ENCODE measurements at regions not wholly inside any gene's neighbourhood (a gene's known extent, or its start where the extent isn't known, plus 50 kb on each side); places are given as distances from the start of the nearest gene placed in this dataset.

DNA sequence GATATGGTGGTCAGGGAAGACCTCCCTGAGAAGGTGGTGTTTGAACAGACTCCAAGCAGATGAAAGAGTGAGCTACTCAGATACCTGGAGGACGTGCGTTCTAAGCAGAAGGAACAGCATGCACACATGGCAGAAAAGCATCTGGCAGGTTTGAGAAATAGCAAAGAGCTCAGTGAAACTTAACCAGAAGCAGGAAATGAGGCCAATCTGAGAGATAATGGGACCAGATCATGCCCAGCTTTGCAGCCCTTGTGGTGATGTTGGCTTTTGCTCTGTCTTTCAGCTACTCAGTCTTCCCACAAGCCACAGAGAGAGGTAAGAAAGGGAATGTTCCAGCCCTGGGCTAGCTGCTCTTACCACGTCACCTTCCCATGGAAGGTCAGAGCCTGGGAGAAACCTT is 176.3 kb upstream of the GSC start:
- Histone ChIP-seq H3K4me1 (no peaks in the 10 kb centered on the region), H3K9me3 (peaks cover 0 to 6% (median 0%) of the 10 kb centered on the region in 4 donors), H3K4me3 (no peak overlapping the region), H3K27ac (no peak overlapping the region), H3K27me3 (no peaks in the 10 kb centered on the region), H3K36me3 (no peaks in the 10 kb centered on the region)
- TF ChIP-seq POLR2A (IDR thresholded peaks at IDR 0.05) (no peak), EP300 (IDR thresholded peaks at IDR 0.05) (no peak), POLR2AphosphoS5 (IDR thresholded peaks at IDR 0.05) (no peak)
- TF ChIP-seq, protein P1, sequence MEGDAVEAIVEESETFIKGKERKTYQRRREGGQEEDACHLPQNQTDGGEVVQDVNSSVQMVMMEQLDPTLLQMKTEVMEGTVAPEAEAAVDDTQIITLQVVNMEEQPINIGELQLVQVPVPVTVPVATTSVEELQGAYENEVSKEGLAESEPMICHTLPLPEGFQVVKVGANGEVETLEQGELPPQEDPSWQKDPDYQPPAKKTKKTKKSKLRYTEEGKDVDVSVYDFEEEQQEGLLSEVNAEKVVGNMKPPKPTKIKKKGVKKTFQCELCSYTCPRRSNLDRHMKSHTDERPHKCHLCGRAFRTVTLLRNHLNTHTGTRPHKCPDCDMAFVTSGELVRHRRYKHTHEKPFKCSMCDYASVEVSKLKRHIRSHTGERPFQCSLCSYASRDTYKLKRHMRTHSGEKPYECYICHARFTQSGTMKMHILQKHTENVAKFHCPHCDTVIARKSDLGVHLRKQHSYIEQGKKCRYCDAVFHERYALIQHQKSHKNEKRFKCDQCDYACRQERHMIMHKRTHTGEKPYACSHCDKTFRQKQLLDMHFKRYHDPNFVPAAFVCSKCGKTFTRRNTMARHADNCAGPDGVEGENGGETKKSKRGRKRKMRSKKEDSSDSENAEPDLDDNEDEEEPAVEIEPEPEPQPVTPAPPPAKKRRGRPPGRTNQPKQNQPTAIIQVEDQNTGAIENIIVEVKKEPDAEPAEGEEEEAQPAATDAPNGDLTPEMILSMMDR (IDR thresholded peaks at IDR 0.05): no peak
- WGBS, 2 donors: 68 to 81% methylated on average over 3 of the region's 3 CpGs
- ATAC-seq (ENCODE audit: low FRiP score in 2 of 2) (no peak), DNase-seq (no peak)

DNA sequence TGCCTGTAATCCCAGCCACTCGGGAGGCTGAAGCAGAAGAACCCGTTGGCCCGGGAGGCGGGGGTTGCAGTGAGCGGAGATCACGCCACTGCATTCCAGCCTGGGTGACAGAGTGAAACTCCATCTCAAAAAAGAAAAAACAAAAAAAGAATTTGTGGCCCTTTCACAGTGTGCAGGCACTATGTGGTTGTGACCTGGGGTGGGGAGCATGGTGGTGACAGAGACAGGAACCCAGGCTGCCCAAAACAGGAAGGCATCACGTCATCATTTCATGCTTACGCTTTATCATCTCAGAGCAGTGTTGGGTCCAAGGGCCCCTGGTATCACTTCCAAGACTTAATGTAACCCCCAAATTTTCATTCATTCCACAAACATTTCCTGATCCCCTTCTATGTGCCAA is 175.7 kb upstream of the GSC start:
- ATAC-seq (ENCODE audit: low FRiP score in 2 of 2) (no peak), DNase-seq (no peak)
- Histone ChIP-seq H3K27ac (no peak overlapping the region), H3K4me1 (no peaks in the 10 kb centered on the region), H3K4me3 (no peak overlapping the region), H3K9me3 (peaks cover 0 to 6% (median 0%) of the 10 kb centered on the region in 4 donors), H3K27me3 (no peaks in the 10 kb centered on the region), H3K36me3 (no peaks in the 10 kb centered on the region)
- TF ChIP-seq POLR2AphosphoS5 (IDR thresholded peaks at IDR 0.05) (no peak), EP300 (IDR thresholded peaks at IDR 0.05) (no peak), POLR2A (IDR thresholded peaks at IDR 0.05) (no peak)
- TF ChIP-seq, protein P1 (IDR thresholded peaks at IDR 0.05): no peak
- WGBS, 2 donors: 80 to 89% methylated on average over 8 of the region's 8 CpGs

DNA sequence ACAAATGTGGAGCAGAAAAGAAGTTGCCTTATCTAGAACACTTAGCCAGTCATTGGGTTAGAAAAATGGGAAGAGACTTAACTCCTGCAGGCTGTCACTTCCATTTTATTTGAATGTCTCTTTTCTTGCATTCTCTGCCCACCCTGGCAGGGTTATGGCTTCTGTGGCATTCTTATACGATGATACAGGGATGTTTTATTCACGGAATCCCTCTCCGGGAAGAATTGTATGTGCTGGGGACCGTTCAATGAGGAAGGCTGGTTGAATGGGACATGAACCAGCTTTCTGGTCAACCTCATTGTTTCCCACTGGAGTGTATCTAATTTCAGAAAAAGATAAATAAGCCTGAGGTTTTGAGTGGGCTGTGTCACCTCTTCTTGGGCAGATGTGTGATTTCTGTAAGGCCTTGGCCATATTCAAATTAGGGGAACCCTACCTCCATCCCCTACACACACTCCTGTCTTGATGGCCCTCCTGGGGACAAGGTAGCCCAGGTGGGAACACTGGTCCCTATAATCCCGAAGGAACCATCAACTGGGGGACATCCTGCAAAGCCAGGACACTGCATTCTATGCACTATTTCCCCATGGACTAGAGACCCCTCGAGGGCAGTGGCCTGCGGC is 174.8 kb upstream of the GSC start:
- Histone ChIP-seq H3K27ac (no peak overlapping the region), H3K36me3 (no peaks in the 10 kb centered on the region), H3K9me3 (peaks cover 0 to 6% (median 0%) of the 10 kb centered on the region in 4 donors), H3K4me1 (no peaks in the 10 kb centered on the region), H3K4me3 (no peak overlapping the region), H3K27me3 (no peaks in the 10 kb centered on the region)
- 88 to 92% methylated on average over 5 to 7 of the region's 7 CpGs for WGBS, 2 donors
- ATAC-seq (ENCODE audit: low FRiP score in 2 of 2) (no peak), DNase-seq (no peak)
- TF ChIP-seq, protein P1 (IDR thresholded peaks at IDR 0.05): no peak
- no peak for TF ChIP-seq POLR2AphosphoS5 (IDR thresholded peaks at IDR 0.05)
- no peak for TF ChIP-seq POLR2A (IDR thresholded peaks at IDR 0.05)
- TF ChIP-seq EP300 (IDR thresholded peaks at IDR 0.05): no peak

DNA sequence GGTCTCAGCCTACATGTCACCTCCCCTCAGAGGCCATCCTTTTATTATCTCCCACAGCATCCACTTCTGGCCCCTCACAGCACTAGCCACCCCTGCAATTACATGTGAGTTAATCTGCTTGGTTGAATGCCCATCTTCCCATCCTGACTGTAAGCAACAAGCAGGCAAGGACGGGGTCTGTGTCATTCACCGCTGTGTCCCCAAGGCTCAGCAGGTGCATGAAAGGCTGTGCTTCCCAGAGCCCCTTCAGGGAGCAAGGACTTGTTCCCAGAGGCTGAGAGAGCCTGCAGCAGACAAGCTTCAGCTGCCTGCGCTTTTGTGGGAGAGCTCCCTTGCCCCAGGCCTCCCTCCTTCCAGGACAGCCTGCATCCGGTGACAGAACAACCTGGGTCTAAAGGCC is 172.7 kb upstream of the GSC start:
- H3K4me3 ChIP-seq: no peak overlapping the region
- no peak overlapping the region for H3K27ac ChIP-seq
- WGBS, 2 donors: 50 to 89% methylated on average over 1 to 4 of the region's 4 CpGs
- peaks cover 0 to 2% (median 0%) of the 10 kb centered on the region in 4 donors for H3K9me3 ChIP-seq
- no peaks in the 10 kb centered on the region for H3K36me3 ChIP-seq
- no peak for TF ChIP-seq EP300 (IDR thresholded peaks at IDR 0.05)
- no peak for TF ChIP-seq POLR2AphosphoS5 (IDR thresholded peaks at IDR 0.05)
- TF ChIP-seq, protein P1 (IDR thresholded peaks at IDR 0.05): no peak
- TF ChIP-seq POLR2A (IDR thresholded peaks at IDR 0.05): no peak
- H3K27me3 ChIP-seq: no peaks in the 10 kb centered on the region
- DNase-seq (no peak), ATAC-seq (ENCODE audit: low FRiP score in 2 of 2) (no peak)
- H3K4me1 ChIP-seq: no peaks in the 10 kb centered on the region

DNA sequence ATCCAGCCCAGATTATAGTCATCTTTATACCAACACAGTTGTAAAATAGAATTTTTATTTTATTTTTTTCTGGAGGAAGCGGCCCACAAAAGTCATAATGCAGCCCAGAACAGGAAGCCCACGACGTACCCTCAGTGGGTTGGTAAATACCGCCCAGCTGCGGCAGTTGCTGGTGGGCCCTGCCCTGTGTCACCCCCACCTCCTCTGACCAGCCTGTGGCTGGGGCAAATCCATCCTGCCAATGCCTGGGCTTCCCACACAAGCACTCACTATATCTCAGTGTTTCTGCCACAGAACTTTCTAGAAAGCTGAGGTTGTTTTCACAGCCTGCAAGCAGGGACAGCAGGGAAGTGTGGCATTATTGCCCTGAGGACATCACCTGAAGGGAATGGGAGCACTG is 171.4 kb upstream of the GSC start:
- H3K27me3 ChIP-seq: no peaks in the 10 kb centered on the region
- no peak overlapping the region for H3K4me3 ChIP-seq
- H3K36me3 ChIP-seq: no peaks in the 10 kb centered on the region
- H3K4me1 ChIP-seq: no peaks in the 10 kb centered on the region
- H3K27ac ChIP-seq: no peak overlapping the region
- TF ChIP-seq POLR2AphosphoS5 (IDR thresholded peaks at IDR 0.05) (no peak), POLR2A (IDR thresholded peaks at IDR 0.05) (no peak), EP300 (IDR thresholded peaks at IDR 0.05) (no peak)
- TF ChIP-seq, protein P1 (IDR thresholded peaks at IDR 0.05): no peak
- WGBS, 2 donors: 82 to 89% methylated on average over 5 of the region's 5 CpGs
- no peak for ATAC-seq (ENCODE audit: low FRiP score in 2 of 2)
- no peaks in the 10 kb centered on the region for H3K9me3 ChIP-seq
- no peak for DNase-seq
